SK-N-SH (cell line): ENCODE measurements at regions not wholly inside any gene's neighbourhood (a gene's known extent, or its start where the extent isn't known, plus 50 kb on each side); places are given as distances from the start of the nearest gene placed in this dataset.

Experiments
- CTCF ChIA-PET: fragments of 300-600, 350-600 bp; formaldehyde crosslinking; extraction: SDS; loops from one replicate; lab custom pipeline; 2021; lab: Yijun Ruan, JAX
- POLR2A ChIA-PET: fragments of 350-600 bp; sonication (Branson Sonifier 250); formaldehyde crosslinking; extraction: SDS; loops from one replicate; lab custom pipeline; 2020; ENCODE audit warnings: antibody characterized with exemption, inconsistent platforms; lab: Yijun Ruan, JAX
- DNase-seq: peaks from one replicate; pipeline ENCODE4 v3.0.0; 2012
- H2AFZ ChIP-seq: fragments of 200-600 bp; sonication (generic); 2 replicates; pipeline ENCODE4 v1.8.1; 2016; ENCODE audit warnings: antibody characterized with exemption, mild to moderate bottlenecking, low read depth
- H3F3A ChIP-seq: fragments of 200-600 bp; sonication (generic); replicated peaks from 2 replicates; pipeline ENCODE3; 2016; ENCODE audit warnings: antibody characterized with exemption, mild to moderate bottlenecking; ENCODE audit not compliant: insufficient read depth
- H3K27ac ChIP-seq, 2 experiments: fragments of 200-500 bp in 1 of 2; fragments of 200-600 bp in 1 of 2; sonication (Bioruptor generic) in 1 of 2; sonication (generic), shearing (Covaris generic) in 1 of 2; 2 replicates each; pipeline versions ENCODE4 v1.5.1 to v1.6.1; 2014 to 2016; ENCODE audit warnings: low read depth in 2 of 2, inconsistent platforms in 1 of 2, low read length in 1 of 2, mild to moderate bottlenecking in 1 of 2, mixed read lengths in 1 of 2
- H3K27me3 ChIP-seq: fragments of 200-600 bp; sonication (generic), shearing (Covaris generic); 2 replicates; pipeline ENCODE4 v1.6.1; 2016; ENCODE audit warnings: mixed run types; ENCODE audit not compliant: insufficient read depth
- H3K36me3 ChIP-seq, 2 experiments: fragments of 200-500 bp in 1 of 2; fragments of 200-600 bp in 1 of 2; sonication (Bioruptor generic) in 1 of 2; sonication (generic) in 1 of 2; replicated peaks in 1 of 2; 2 replicates each; pipeline versions ENCODE3 to v1.5.1; 2014 to 2016; ENCODE audit warnings: low read length in 1 of 2, mild to moderate bottlenecking in 1 of 2; ENCODE audit not compliant: insufficient read depth in 2 of 2, control insufficient read depth in 1 of 2
- H3K4me1 ChIP-seq, 2 experiments: fragments of 200-500 bp in 1 of 2; fragments of 200-600 bp in 1 of 2; sonication (Bioruptor generic) in 1 of 2; sonication (generic), shearing (Covaris generic) in 1 of 2; 2 replicates each; pipeline versions ENCODE4 v1.5.1 to v1.6.1; 2014 to 2016; ENCODE audit warnings: low read depth in 1 of 2, low read length in 1 of 2, mixed run types in 1 of 2; ENCODE audit not compliant: insufficient read depth in 2 of 2, control insufficient read depth in 1 of 2
- H3K4me2 ChIP-seq: fragments of 200-600 bp; sonication (generic), shearing (Covaris generic); 2 replicates; pipeline ENCODE4 v1.6.1; 2017; ENCODE audit warnings: mixed run types
- H3K4me3 ChIP-seq, 2 experiments: fragments of 200-500 bp in 1 of 2; fragments of 200-600 bp in 1 of 2; sonication (Bioruptor generic) in 1 of 2; sonication (generic), shearing (Covaris generic) in 1 of 2; 2 replicates each; pipeline versions ENCODE4 v1.5.1 to v1.8.1; 2014 to 2016; ENCODE audit warnings: low read depth in 2 of 2, inconsistent platforms in 1 of 2, low read length in 1 of 2, mild to moderate bottlenecking in 1 of 2, mixed read lengths in 1 of 2, moderate library complexity in 1 of 2
- H3K79me2 ChIP-seq: fragments of 200-600 bp; sonication (generic); 2 replicates; pipeline ENCODE4 v1.8.1; 2017; ENCODE audit warnings: mild to moderate bottlenecking; ENCODE audit not compliant: insufficient read depth
- H3K9ac ChIP-seq: fragments of 200-600 bp; sonication (generic); 2 replicates; pipeline ENCODE4 v1.6.1; 2017; ENCODE audit warnings: mixed run types
- H3K9me2 ChIP-seq: fragments of 200-600 bp; sonication (generic); 2 replicates; pipeline ENCODE4 v1.6.1; 2017; ENCODE audit warnings: mixed run types
- H3K9me3 ChIP-seq: fragments of 200-600 bp; sonication (generic); 2 replicates; pipeline ENCODE4 v1.6.1; 2017; ENCODE audit warnings: mixed run types, mild to moderate bottlenecking, moderate library complexity
- H4K20me1 ChIP-seq: fragments of 200-600 bp; sonication (generic); 2 replicates; pipeline ENCODE4 v1.6.1; 2017; ENCODE audit warnings: mild to moderate bottlenecking, mixed run types; ENCODE audit not compliant: insufficient read depth
- CHD2 ChIP-seq: fragments of 150-350 bp; IDR thresholded peaks from 2 replicates; pipeline ENCODE4 v1.6.1; 2018; ENCODE audit warnings: low read length; ENCODE audit not compliant: partially characterized antibody
- CTCF ChIP-seq: fragments of 200-600 bp; sonication (generic); IDR thresholded peaks from 2 replicates; pipeline ENCODE4 v1.6.1; 2017; ENCODE audit warnings: antibody characterized with exemption, mild to moderate bottlenecking, moderate library complexity
- ELF1 ChIP-seq: IDR thresholded peaks from 2 replicates; pipeline ENCODE4 v1.4.0; 2012
- EZH2phosphoT487 ChIP-seq: fragments of 200-600 bp; sonication (generic); IDR thresholded peaks from 2 replicates; pipeline ENCODE4 v1.6.1; 2017; ENCODE audit warnings: low read depth, mixed run types, mild to moderate bottlenecking, antibody characterized with exemption, moderate library complexity, borderline replicate concordance
- FOXM1 ChIP-seq: IDR thresholded peaks from 2 replicates; pipeline ENCODE4 v1.4.0; 2012; ENCODE audit warnings: low read depth, mild to moderate bottlenecking
- JUND ChIP-seq: IDR thresholded peaks from 2 replicates; pipeline ENCODE4 v1.4.0; 2012
- MEF2A ChIP-seq: IDR thresholded peaks from 2 replicates; pipeline ENCODE4 v1.4.0; 2012; ENCODE audit warnings: low read depth, borderline replicate concordance
- MXI1 ChIP-seq: IDR thresholded peaks from 2 replicates; pipeline ENCODE4 v1.6.1; 2012; ENCODE audit warnings: mild to moderate bottlenecking, low read depth, low read length, improper control_type of control experiment
- PBX3 ChIP-seq: IDR thresholded peaks from 2 replicates; pipeline ENCODE4; 2012
- RAD21 ChIP-seq: IDR thresholded peaks from 2 replicates; pipeline ENCODE4 v1.6.1; 2012; ENCODE audit warnings: mild to moderate bottlenecking, low read length
- RCOR1 ChIP-seq: fragments of 150-350 bp; IDR thresholded peaks from 2 replicates; pipeline ENCODE4 v1.6.1; 2017; ENCODE audit warnings: antibody characterized with exemption, low read length
- RXRA ChIP-seq: IDR thresholded peaks from 2 replicates; pipeline ENCODE4 v1.4.0; 2012; ENCODE audit warnings: low read depth, mild to moderate bottlenecking, borderline replicate concordance
- SIN3A ChIP-seq: IDR thresholded peaks from 2 replicates; pipeline ENCODE4 v1.6.1; 2012; ENCODE audit warnings: low read depth, mild to moderate bottlenecking, low read length, moderate library complexity, borderline replicate concordance
- SMC3 ChIP-seq: IDR thresholded peaks from 2 replicates; pipeline ENCODE4 v1.6.1; 2012; ENCODE audit warnings: low read depth, low read length, improper control_type of control experiment
- TCF12 ChIP-seq: IDR thresholded peaks from 2 replicates; pipeline ENCODE4 v1.4.0; 2012
- USF2 ChIP-seq: fragments of 150-350 bp; IDR thresholded peaks from 2 replicates; pipeline ENCODE4 v1.6.1; 2017; ENCODE audit warnings: antibody characterized with exemption, low read length, low read depth, borderline replicate concordance
- YY1 ChIP-seq: IDR thresholded peaks from 2 replicates; pipeline ENCODE4 v1.4.0; 2012; ENCODE audit warnings: low read depth, mild to moderate bottlenecking
- WGBS: methylation state at CpG from one replicate; pipeline ENCODE4 v1.1.6; 2017; ENCODE audit warnings: low lambda C conversion rate; 5-methylcytosine and 5-hydroxymethylcytosine counted together
- TF ChIP-seq, protein P1 (sequence below): IDR thresholded peaks from 2 replicates; pipeline ENCODE4 v1.6.1; 2012; ENCODE audit warnings: mild to moderate bottlenecking, low read depth, low read length, moderate library complexity
- TF ChIP-seq, protein P2 (sequence below): IDR thresholded peaks from 2 replicates; pipeline ENCODE4 v1.4.0; 2012; ENCODE audit warnings: low read depth, borderline replicate concordance

DNA sequence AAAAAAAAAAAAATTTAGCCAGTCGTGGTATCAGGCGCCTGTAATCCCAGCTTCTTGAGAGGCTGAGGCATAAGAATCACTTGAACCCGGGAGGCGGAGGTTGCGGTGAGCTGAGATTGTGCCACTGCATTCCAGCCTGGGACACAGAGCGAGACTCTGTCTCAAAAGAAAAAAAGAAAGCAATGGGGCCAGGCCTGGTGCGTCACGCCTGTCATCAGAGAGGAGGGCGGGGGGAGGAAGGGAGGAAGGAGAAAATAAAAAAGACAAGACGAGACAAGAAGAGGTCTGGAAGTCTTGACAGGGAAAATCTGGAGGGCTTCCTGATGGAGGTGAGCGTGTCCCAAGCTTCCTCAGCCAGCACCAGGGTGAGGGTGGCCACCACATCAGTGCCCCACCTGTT is 54.9 kb upstream of the PTPRS start (continued):
- TF ChIP-seq, protein P1, sequence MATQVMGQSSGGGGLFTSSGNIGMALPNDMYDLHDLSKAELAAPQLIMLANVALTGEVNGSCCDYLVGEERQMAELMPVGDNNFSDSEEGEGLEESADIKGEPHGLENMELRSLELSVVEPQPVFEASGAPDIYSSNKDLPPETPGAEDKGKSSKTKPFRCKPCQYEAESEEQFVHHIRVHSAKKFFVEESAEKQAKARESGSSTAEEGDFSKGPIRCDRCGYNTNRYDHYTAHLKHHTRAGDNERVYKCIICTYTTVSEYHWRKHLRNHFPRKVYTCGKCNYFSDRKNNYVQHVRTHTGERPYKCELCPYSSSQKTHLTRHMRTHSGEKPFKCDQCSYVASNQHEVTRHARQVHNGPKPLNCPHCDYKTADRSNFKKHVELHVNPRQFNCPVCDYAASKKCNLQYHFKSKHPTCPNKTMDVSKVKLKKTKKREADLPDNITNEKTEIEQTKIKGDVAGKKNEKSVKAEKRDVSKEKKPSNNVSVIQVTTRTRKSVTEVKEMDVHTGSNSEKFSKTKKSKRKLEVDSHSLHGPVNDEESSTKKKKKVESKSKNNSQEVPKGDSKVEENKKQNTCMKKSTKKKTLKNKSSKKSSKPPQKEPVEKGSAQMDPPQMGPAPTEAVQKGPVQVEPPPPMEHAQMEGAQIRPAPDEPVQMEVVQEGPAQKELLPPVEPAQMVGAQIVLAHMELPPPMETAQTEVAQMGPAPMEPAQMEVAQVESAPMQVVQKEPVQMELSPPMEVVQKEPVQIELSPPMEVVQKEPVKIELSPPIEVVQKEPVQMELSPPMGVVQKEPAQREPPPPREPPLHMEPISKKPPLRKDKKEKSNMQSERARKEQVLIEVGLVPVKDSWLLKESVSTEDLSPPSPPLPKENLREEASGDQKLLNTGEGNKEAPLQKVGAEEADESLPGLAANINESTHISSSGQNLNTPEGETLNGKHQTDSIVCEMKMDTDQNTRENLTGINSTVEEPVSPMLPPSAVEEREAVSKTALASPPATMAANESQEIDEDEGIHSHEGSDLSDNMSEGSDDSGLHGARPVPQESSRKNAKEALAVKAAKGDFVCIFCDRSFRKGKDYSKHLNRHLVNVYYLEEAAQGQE, result no peak
- TF ChIP-seq RXRA, result no peak
- no peak for TF ChIP-seq JUND
- TF ChIP-seq EZH2phosphoT487, result no peak
- TF ChIP-seq CHD2, result no peak
- no peak for TF ChIP-seq ELF1
- TF ChIP-seq SMC3, result no peak
- TF ChIP-seq CTCF, result no peak

DNA sequence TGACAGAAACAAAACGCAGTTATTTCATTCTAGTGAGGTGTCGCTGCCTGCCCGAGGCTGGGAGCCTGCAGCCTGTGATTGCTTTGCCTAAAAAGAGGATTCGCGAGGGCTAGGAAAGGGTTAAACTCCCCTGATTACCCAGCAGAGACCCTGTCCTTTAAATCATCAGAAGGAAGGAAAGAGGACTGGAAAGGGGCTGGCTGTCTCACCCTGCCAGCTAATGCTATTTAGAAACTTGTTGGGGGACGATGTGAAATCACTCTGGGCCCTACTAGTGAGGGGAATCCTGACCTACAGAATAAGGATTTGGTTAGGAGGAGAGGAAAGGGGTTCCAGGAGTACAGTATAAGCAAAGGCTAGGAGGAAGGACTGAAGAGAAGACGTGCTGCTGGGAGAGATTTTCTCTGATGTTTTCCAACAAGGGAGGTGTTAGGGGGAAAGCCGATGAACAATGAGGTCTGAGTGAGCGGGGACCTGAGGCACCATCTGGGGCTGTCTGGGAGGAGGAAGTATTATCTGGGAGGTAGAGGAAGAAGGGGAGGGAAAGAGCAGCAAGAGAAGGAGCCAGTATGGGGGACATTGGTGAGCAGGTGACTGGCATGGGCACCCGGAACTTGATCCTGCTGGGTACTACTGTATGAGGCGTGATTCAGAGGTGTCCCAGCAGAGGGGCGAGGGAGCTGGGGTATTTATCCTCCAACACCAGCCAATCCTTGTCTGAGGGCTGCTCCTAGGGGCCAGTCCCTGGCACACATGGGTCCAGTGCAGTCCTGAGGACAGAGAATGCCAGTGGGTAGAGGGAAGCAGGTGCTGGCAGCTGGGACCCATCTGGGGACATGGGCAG is 55.7 kb upstream of the PTPRS start:
- peaks cover 0 to 5% of the 10 kb centered on the region in 2 experiments; a peak in 1 of 4 replicates for H3K4me1 ChIP-seq
- H3K36me3 ChIP-seq, result no peaks in the 10 kb centered on the region
- H2AFZ ChIP-seq, result no peak overlapping the region
- H3K27me3 ChIP-seq, result peaks cover 15% of the 10 kb centered on the region; the same call in 1 of the 2 replicates
- ChIA-PET POLR2A (no interaction called here), CTCF (no interaction called here)
- no peak for DNase-seq
- H3K9me3 ChIP-seq, result no peaks in the 10 kb centered on the region
- no peak overlapping the region for H3K27ac ChIP-seq
- H3K4me2 ChIP-seq, result no peak overlapping the region
- H4K20me1 ChIP-seq, result no peaks in the 10 kb centered on the region
- H3K9me2 ChIP-seq, result no peaks in the 10 kb centered on the region
- WGBS, result 43% methylated on average over 11 of the region's 12 CpGs
- no peak overlapping the region for H3K9ac ChIP-seq
- H3K4me3 ChIP-seq, result no peak overlapping the region
- H3K79me2 ChIP-seq, result no peaks in the 10 kb centered on the region
- no peaks in the 10 kb centered on the region for H3F3A ChIP-seq
- TF ChIP-seq, protein P1, result no peak
- TF ChIP-seq USF2 (no peak), RCOR1 (no peak), YY1 (no peak), RAD21 (no peak), PBX3 (no peak), CHD2 (no peak), SIN3A (no peak), MXI1 (no peak), MEF2A (no peak), FOXM1 (no peak), TCF12 (no peak)
- TF ChIP-seq, protein P2, sequence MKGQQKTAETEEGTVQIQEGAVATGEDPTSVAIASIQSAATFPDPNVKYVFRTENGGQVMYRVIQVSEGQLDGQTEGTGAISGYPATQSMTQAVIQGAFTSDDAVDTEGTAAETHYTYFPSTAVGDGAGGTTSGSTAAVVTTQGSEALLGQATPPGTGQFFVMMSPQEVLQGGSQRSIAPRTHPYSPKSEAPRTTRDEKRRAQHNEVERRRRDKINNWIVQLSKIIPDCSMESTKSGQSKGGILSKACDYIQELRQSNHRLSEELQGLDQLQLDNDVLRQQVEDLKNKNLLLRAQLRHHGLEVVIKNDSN, result no peak
